ENCODE measurements at regions not wholly inside any gene's neighbourhood (a gene's known extent, or its start where the extent isn't known, plus 50 kb on each side); places are given as distances from the start of the nearest gene placed in this dataset.

GRCh38 chr4:169881769-169882168 is 124.0 kb upstream of the HPF1 start:
- Histone ChIP-seq H3K36me3 (ENCODE audit: control insufficient read depth in 1 of 2, insufficient read depth in 2 of 2, low read length in 2 of 2) (no peaks in the 10 kb centered on the region), H3K14ac (ENCODE audit: low read length) (no peak overlapping the region), H4K8ac (ENCODE audit: low read depth, low read length) (no peak overlapping the region), H3K9me3 (ENCODE audit: insufficient read depth, low read depth, low read length) (no peaks in the 10 kb centered on the region), H3K4me1 (ENCODE audit: control insufficient read depth in 1 of 2, insufficient read depth in 2 of 2, low read length in 2 of 2) (no peaks in the 10 kb centered on the region), H4K91ac (ENCODE audit: low read depth, low read length) (no peak overlapping the region), H4K12ac (ENCODE audit: low read depth, low read length) (no peak overlapping the region), H3K9ac (ENCODE audit: low read length) (no peak overlapping the region), H3K27ac (ENCODE audit: low read depth, low read length) (no peak overlapping the region), H3K4me3 (ENCODE audit: low read depth, low read length) (no peak overlapping the region), H2AK5ac (ENCODE audit: low read length) (no peak overlapping the region), H2BK12ac (ENCODE audit: low read length) (no peak overlapping the region), H3K79me2 (ENCODE audit: control insufficient read depth, insufficient read depth, low read length, poor library complexity) (no peaks in the 10 kb centered on the region), H2AFZ (ENCODE audit: insufficient read depth, low read length, poor library complexity) (no peak overlapping the region), H3K4me2 (ENCODE audit: low read length) (no peak overlapping the region), H3K18ac (ENCODE audit: low read length) (no peak overlapping the region), H3K79me1 (ENCODE audit: low read length) (no peaks in the 10 kb centered on the region), H3K4ac (ENCODE audit: low read depth, low read length) (no peak overlapping the region), H2BK5ac (ENCODE audit: low read depth, low read length, poor library complexity) (no peak overlapping the region), H3K23ac (ENCODE audit: low read length) (no peak overlapping the region), H3K27me3 (ENCODE audit: insufficient read depth, low read length) (no peaks in the 10 kb centered on the region), H2BK120ac (ENCODE audit: insufficient read depth, low read length, poor library complexity) (no peak overlapping the region)
- no peak for DNase-seq
- WGBS (ENCODE audit: extremely low coverage, insufficient coverage, insufficient read length), result no CpG with 5 or more reads among the region's 1 CpG

- Histone ChIP-seq H3K14ac (ENCODE audit: low read length) (no peak overlapping the region), H3K79me1 (ENCODE audit: low read length) (no peaks in the 10 kb centered on the region), H3K79me2 (ENCODE audit: control insufficient read depth, insufficient read depth, low read length, poor library complexity) (no peaks in the 10 kb centered on the region), H3K36me3 (ENCODE audit: control insufficient read depth in 1 of 2, insufficient read depth in 2 of 2, low read length in 2 of 2) (no peaks in the 10 kb centered on the region), H3K4me1 (ENCODE audit: control insufficient read depth in 1 of 2, insufficient read depth in 2 of 2, low read length in 2 of 2) (no peaks in the 10 kb centered on the region), H2BK5ac (ENCODE audit: low read depth, low read length, poor library complexity) (no peak overlapping the region), H4K12ac (ENCODE audit: low read depth, low read length) (no peak overlapping the region), H3K4me2 (ENCODE audit: low read length) (no peak overlapping the region), H4K91ac (ENCODE audit: low read depth, low read length) (no peak overlapping the region), H2BK120ac (ENCODE audit: insufficient read depth, low read length, poor library complexity) (no peak overlapping the region), H3K27ac (ENCODE audit: low read depth, low read length) (no peak overlapping the region), H4K8ac (ENCODE audit: low read depth, low read length) (no peak overlapping the region), H3K4ac (ENCODE audit: low read depth, low read length) (no peak overlapping the region), H2AFZ (ENCODE audit: insufficient read depth, low read length, poor library complexity) (no peak overlapping the region), H2AK5ac (ENCODE audit: low read length) (no peak overlapping the region), H3K9ac (ENCODE audit: low read length) (no peak overlapping the region), H3K23ac (ENCODE audit: low read length) (no peak overlapping the region), H3K9me3 (ENCODE audit: insufficient read depth, low read depth, low read length) (no peaks in the 10 kb centered on the region), H2BK12ac (ENCODE audit: low read length) (no peak overlapping the region), H3K18ac (ENCODE audit: low read length) (no peak overlapping the region), H3K4me3 (ENCODE audit: low read depth, low read length) (no peak overlapping the region), H3K27me3 (ENCODE audit: insufficient read depth, low read length) (no peaks in the 10 kb centered on the region)
- WGBS (ENCODE audit: extremely low coverage, insufficient coverage, insufficient read length), result no CpG with 5 or more reads among the region's 3 CpGs
- DNase-seq, result no peak
Measured at GRCh38 chr4:169870507-169870906, 112.8 kb upstream of the HPF1 start.

GRCh38 chr4:169869490-169869889 is 111.7 kb upstream of the HPF1 start:
- no peak overlapping the region for H2BK120ac ChIP-seq (ENCODE audit: insufficient read depth, low read length, poor library complexity)

DNA sequence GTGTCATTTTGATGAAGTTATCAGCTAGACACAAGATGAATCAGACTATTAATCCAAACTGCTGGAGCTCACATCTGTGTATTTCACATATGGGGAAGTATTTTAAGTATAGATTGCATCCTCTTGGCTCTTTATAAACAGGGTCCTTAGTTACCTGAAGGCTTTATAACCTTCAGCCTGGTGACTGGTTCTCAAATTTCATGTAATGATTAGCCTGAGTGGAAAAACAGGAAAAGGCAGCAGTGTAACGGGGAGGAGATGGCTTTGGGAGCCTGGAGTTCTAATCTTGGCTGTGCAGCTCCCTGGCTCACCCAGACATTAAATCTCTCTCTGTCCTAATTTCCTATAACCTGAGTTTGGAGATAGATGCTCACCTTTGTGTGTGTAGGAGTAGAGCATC is 103.8 kb upstream of the HPF1 start:
- Histone ChIP-seq H3K9ac (ENCODE audit: low read length) (no peak overlapping the region), H3K23ac (ENCODE audit: low read length) (no peak overlapping the region), H4K91ac (ENCODE audit: low read depth, low read length) (no peak overlapping the region), H3K79me2 (ENCODE audit: control insufficient read depth, insufficient read depth, low read length, poor library complexity) (no peaks in the 10 kb centered on the region), H3K9me3 (ENCODE audit: insufficient read depth, low read depth, low read length) (no peaks in the 10 kb centered on the region), H3K36me3 (ENCODE audit: control insufficient read depth in 1 of 2, insufficient read depth in 2 of 2, low read length in 2 of 2) (no peaks in the 10 kb centered on the region), H2AK5ac (ENCODE audit: low read length) (no peak overlapping the region), H4K12ac (ENCODE audit: low read depth, low read length) (no peak overlapping the region), H3K79me1 (ENCODE audit: low read length) (no peaks in the 10 kb centered on the region), H2AFZ (ENCODE audit: insufficient read depth, low read length, poor library complexity) (no peak overlapping the region), H3K18ac (ENCODE audit: low read length) (no peak overlapping the region), H3K4me3 (ENCODE audit: low read depth, low read length) (no peak overlapping the region), H3K14ac (ENCODE audit: low read length) (no peak overlapping the region), H3K27me3 (ENCODE audit: insufficient read depth, low read length) (no peaks in the 10 kb centered on the region), H3K4me1 (ENCODE audit: control insufficient read depth in 1 of 2, insufficient read depth in 2 of 2, low read length in 2 of 2) (peaks cover 5 to 9% of the 10 kb centered on the region in 2 experiments), H2BK5ac (ENCODE audit: low read depth, low read length, poor library complexity) (no peak overlapping the region), H3K4me2 (ENCODE audit: low read length) (no peak overlapping the region), H3K4ac (ENCODE audit: low read depth, low read length) (no peak overlapping the region), H3K27ac (ENCODE audit: low read depth, low read length) (no peak overlapping the region), H2BK120ac (ENCODE audit: insufficient read depth, low read length, poor library complexity) (no peak overlapping the region), H4K8ac (ENCODE audit: low read depth, low read length) (no peak overlapping the region), H2BK12ac (ENCODE audit: low read length) (no peak overlapping the region)
- no CpG with 5 or more reads among the region's 1 CpG for WGBS (ENCODE audit: extremely low coverage, insufficient coverage, insufficient read length)
- no peak for DNase-seq

More at GRCh38 chr4:169869490-169869889, 111.7 kb upstream of the HPF1 start:
- Histone ChIP-seq H2BK12ac (ENCODE audit: low read length) (no peak overlapping the region), H3K79me1 (ENCODE audit: low read length) (no peaks in the 10 kb centered on the region), H3K27ac (ENCODE audit: low read depth, low read length) (no peak overlapping the region), H2AK5ac (ENCODE audit: low read length) (no peak overlapping the region), H3K4me1 (ENCODE audit: control insufficient read depth in 1 of 2, insufficient read depth in 2 of 2, low read length in 2 of 2) (no peaks in the 10 kb centered on the region), H3K36me3 (ENCODE audit: control insufficient read depth in 1 of 2, insufficient read depth in 2 of 2, low read length in 2 of 2) (no peaks in the 10 kb centered on the region), H3K14ac (ENCODE audit: low read length) (no peak overlapping the region), H4K8ac (ENCODE audit: low read depth, low read length) (no peak overlapping the region), H3K4me2 (ENCODE audit: low read length) (no peak overlapping the region), H2AFZ (ENCODE audit: insufficient read depth, low read length, poor library complexity) (no peak overlapping the region), H2BK5ac (ENCODE audit: low read depth, low read length, poor library complexity) (no peak overlapping the region), H3K9me3 (ENCODE audit: insufficient read depth, low read depth, low read length) (no peaks in the 10 kb centered on the region), H3K18ac (ENCODE audit: low read length) (no peak overlapping the region), H3K4me3 (ENCODE audit: low read depth, low read length) (no peak overlapping the region), H3K9ac (ENCODE audit: low read length) (no peak overlapping the region), H4K12ac (ENCODE audit: low read depth, low read length) (no peak overlapping the region), H3K79me2 (ENCODE audit: control insufficient read depth, insufficient read depth, low read length, poor library complexity) (no peaks in the 10 kb centered on the region), H3K23ac (ENCODE audit: low read length) (no peak overlapping the region), H3K27me3 (ENCODE audit: insufficient read depth, low read length) (no peaks in the 10 kb centered on the region), H4K91ac (ENCODE audit: low read depth, low read length) (no peak overlapping the region), H3K4ac (ENCODE audit: low read depth, low read length) (no peak overlapping the region)
- no CpG with 5 or more reads among the region's 5 CpGs for WGBS (ENCODE audit: extremely low coverage, insufficient coverage, insufficient read length)
- no peak for DNase-seq

All from trophoblast cell (in vitro differentiated cells and primary cell).